Trophoblast cell (in vitro differentiated cells and primary cell): ENCODE measurements at regions not wholly inside any gene's neighbourhood (a gene's known extent, or its start where the extent isn't known, plus 50 kb on each side); places are given as distances from the start of the nearest gene placed in this dataset.
"Not testable (repeated sequence)": the region's sequence is repeated elsewhere in the genome, so short reads cannot be mapped to it uniquely, and the experiment has no call there.

Source experiments
- DNase-seq, 2 donors: peaks; one replicate each; pipeline ENCODE4 v3.0.0-alpha.2; 2016
- H2AFZ ChIP-seq: 2 replicates; pipeline ENCODE4 v1.6.1; 2013; ENCODE audit warnings: low read length, moderate library complexity, mild to moderate bottlenecking; ENCODE audit not compliant: insufficient read depth, poor library complexity
- H2AK5ac ChIP-seq: 2 replicates; pipeline ENCODE4 v1.6.1; 2013; ENCODE audit warnings: mild to moderate bottlenecking, low read length
- H2BK120ac ChIP-seq: 2 replicates; pipeline ENCODE4 v1.6.1; 2013; ENCODE audit warnings: low read length, mild to moderate bottlenecking, moderate library complexity; ENCODE audit not compliant: insufficient read depth, poor library complexity
- H2BK12ac ChIP-seq: 2 replicates; pipeline ENCODE4 v1.6.1; 2013; ENCODE audit warnings: mild to moderate bottlenecking, low read length, moderate library complexity
- H2BK5ac ChIP-seq: 2 replicates; pipeline ENCODE4 v1.6.1; 2013; ENCODE audit warnings: low read length, low read depth, moderate library complexity, mild to moderate bottlenecking; ENCODE audit not compliant: poor library complexity
- H3K14ac ChIP-seq: 2 replicates; pipeline ENCODE4 v1.6.1; 2013; ENCODE audit warnings: mild to moderate bottlenecking, low read length
- H3K18ac ChIP-seq: 2 replicates; pipeline ENCODE4 v1.6.1; 2013; ENCODE audit warnings: mild to moderate bottlenecking, low read length
- H3K23ac ChIP-seq: 2 replicates; pipeline ENCODE4 v1.6.1; 2013; ENCODE audit warnings: low read length
- H3K27ac ChIP-seq: 2 replicates; pipeline ENCODE4 v1.5.1; 2013; ENCODE audit warnings: low read depth, mild to moderate bottlenecking, inconsistent platforms, low read length, moderate library complexity
- H3K27me3 ChIP-seq: 2 replicates; pipeline ENCODE4 v1.6.1; 2013; ENCODE audit warnings: inconsistent platforms, mild to moderate bottlenecking, low read length, moderate library complexity; ENCODE audit not compliant: insufficient read depth
- H3K36me3 ChIP-seq, 2 experiments: 1 replicate in 1 of 2; 2 replicates in 1 of 2; pipeline ENCODE4 v1.6.1; 2013; ENCODE audit warnings: low read length in 2 of 2, mild to moderate bottlenecking in 2 of 2, moderate library complexity in 1 of 2; ENCODE audit not compliant: insufficient read depth in 2 of 2, control insufficient read depth in 1 of 2
- H3K4ac ChIP-seq: 2 replicates; pipeline ENCODE4 v1.6.1; 2013; ENCODE audit warnings: low read depth, mild to moderate bottlenecking, low read length, moderate library complexity
- H3K4me1 ChIP-seq, 2 experiments: 1 replicate in 1 of 2; 2 replicates in 1 of 2; pipeline ENCODE4 v1.6.1; 2013; ENCODE audit warnings: low read length in 2 of 2, mild to moderate bottlenecking in 2 of 2, moderate library complexity in 1 of 2; ENCODE audit not compliant: insufficient read depth in 2 of 2, control insufficient read depth in 1 of 2
- H3K4me2 ChIP-seq: 2 replicates; pipeline ENCODE4 v1.6.1; 2013; ENCODE audit warnings: inconsistent platforms, mild to moderate bottlenecking, low read length, moderate library complexity
- H3K4me3 ChIP-seq: 2 replicates; pipeline ENCODE4 v1.5.1; 2013; ENCODE audit warnings: mild to moderate bottlenecking, low read depth, low read length, inconsistent platforms
- H3K79me1 ChIP-seq: one replicate; pipeline ENCODE4 v1.6.1; 2013; ENCODE audit warnings: low read length
- H3K79me2 ChIP-seq: 2 replicates; pipeline ENCODE4 v1.6.1; 2013; ENCODE audit warnings: low read length, mild to moderate bottlenecking; ENCODE audit not compliant: control insufficient read depth, insufficient read depth, poor library complexity
- H3K9ac ChIP-seq: 2 replicates; pipeline ENCODE4 v1.6.1; 2013; ENCODE audit warnings: mild to moderate bottlenecking, low read length
- H3K9me3 ChIP-seq: 2 replicates; pipeline ENCODE4 v1.6.1; 2013; ENCODE audit warnings: low read depth, mild to moderate bottlenecking, control low read depth, inconsistent platforms, low read length; ENCODE audit not compliant: insufficient read depth
- H4K12ac ChIP-seq: 2 replicates; pipeline ENCODE4 v1.6.1; 2013; ENCODE audit warnings: low read depth, mild to moderate bottlenecking, low read length, moderate library complexity
- H4K8ac ChIP-seq: 2 replicates; pipeline ENCODE4 v1.6.1; 2013; ENCODE audit warnings: low read depth, mild to moderate bottlenecking, low read length, moderate library complexity
- H4K91ac ChIP-seq: one replicate; pipeline ENCODE4 v1.6.1; 2013; ENCODE audit warnings: low read depth, mild to moderate bottlenecking, low read length, moderate library complexity
- WGBS: extraction: QIAGEN DNeasy Blood & Tissue Kit; methylation state at CpG from one replicate; pipeline ENCODE4 v1.1.7; 2013; ENCODE audit warnings: missing lambda C conversion rate; ENCODE audit not compliant: insufficient read length, insufficient coverage; ENCODE audit errors: extremely low coverage; 5-methylcytosine and 5-hydroxymethylcytosine counted together

DNA sequence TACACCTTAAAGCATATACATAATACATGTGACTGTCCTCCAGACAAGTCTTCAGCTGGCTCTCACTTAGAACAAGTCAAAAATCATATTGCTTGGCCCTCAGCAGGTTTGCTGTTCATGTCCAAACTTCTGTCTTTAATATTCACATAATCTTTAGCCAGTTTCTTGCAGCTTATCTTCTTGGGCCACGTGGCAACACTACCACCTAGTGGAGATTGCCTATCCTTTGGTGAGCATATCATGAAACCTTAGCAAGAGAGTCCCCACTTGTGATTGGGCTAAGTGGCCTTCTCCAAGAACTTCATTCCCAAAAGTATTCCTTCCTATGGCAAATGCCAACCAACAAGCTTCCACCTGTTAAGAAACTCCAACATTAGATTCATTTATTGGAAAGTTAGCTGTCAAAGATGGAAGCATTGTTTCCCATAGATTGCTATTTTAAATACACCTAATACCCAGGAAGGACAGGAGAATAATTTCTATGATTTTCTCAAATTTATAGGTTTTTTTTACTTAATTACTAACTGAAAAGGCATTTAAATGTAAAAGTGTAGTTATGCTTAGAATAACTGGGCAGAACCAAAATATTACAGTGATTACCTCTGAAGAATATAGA, 231.9 kb upstream of the INTU start:
- H3K36me3 ChIP-seq = no peaks in the 10 kb centered on the region
- no peak overlapping the region for H3K4ac ChIP-seq
- no peaks in the 10 kb centered on the region for H3K79me1 ChIP-seq
- no peak overlapping the region for H3K9ac ChIP-seq
- no peak overlapping the region for H2AK5ac ChIP-seq
- no peak overlapping the region for H2BK5ac ChIP-seq
- no peak overlapping the region for H3K27ac ChIP-seq
- no peaks in the 10 kb centered on the region for H3K27me3 ChIP-seq
- H2BK12ac ChIP-seq = no peak overlapping the region
- H3K79me2 ChIP-seq = no peaks in the 10 kb centered on the region
- H4K8ac ChIP-seq = no peak overlapping the region
- no peaks in the 10 kb centered on the region for H3K9me3 ChIP-seq
- no peak overlapping the region for H3K4me2 ChIP-seq
- H3K18ac ChIP-seq = no peak overlapping the region
- no peak overlapping the region for H4K91ac ChIP-seq
- no peak overlapping the region for H2AFZ ChIP-seq
- no peaks in the 10 kb centered on the region for H3K4me1 ChIP-seq
- no CpG with 5 or more reads among the region's 1 CpG for WGBS
- H2BK120ac ChIP-seq = no peak overlapping the region
- H3K23ac ChIP-seq = no peak overlapping the region
- H3K14ac ChIP-seq = no peak overlapping the region
- H3K4me3 ChIP-seq = no peak overlapping the region
- DNase-seq = peak; percentile 41 to 68
- no peak overlapping the region for H4K12ac ChIP-seq

DNA sequence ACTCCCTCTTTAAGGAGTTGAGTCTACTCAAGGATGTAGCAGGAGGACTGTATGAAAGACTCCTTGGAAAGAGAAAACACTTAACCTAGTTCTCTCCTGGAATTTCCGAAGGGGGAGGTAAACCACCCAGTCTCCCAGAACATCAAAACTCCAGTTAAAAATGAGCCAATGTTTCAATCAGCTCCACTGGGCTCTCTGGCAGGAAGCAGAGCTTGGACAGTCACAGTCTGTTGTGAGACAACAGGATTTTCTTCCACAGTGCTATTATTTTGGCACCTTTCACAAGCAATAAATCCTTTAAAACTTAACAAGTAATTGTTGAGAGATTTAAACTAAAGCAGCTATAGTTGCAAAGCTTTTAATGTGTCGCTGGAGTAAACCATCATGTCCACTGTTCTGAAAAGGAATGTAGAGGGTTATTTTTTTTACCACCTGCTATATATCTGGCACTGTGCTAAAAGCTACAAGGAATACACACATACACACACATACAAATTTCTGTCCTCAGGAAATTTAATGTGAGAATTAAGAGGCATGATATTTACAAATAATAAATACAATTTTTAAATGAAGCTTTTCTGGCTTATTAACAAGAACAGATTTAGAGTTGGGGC, 229.2 kb upstream of the INTU start:
- Histone ChIP-seq H3K14ac (no peak overlapping the region), H2AFZ (no peak overlapping the region), H4K12ac (no peak overlapping the region), H3K18ac (no peak overlapping the region), H3K27ac (no peak overlapping the region), H2AK5ac (no peak overlapping the region), H3K36me3 (no peaks in the 10 kb centered on the region), H3K4me2 (no peak overlapping the region), H3K23ac (no peak overlapping the region), H2BK5ac (no peak overlapping the region), H3K79me1 (no peaks in the 10 kb centered on the region), H3K27me3 (no peaks in the 10 kb centered on the region), H2BK120ac (no peak overlapping the region), H4K8ac (no peak overlapping the region), H3K9ac (no peak overlapping the region), H3K4me1 (no peaks in the 10 kb centered on the region), H3K4ac (no peak overlapping the region), H4K91ac (no peak overlapping the region), H3K9me3 (peaks cover 2% of the 10 kb centered on the region), H2BK12ac (no peak overlapping the region), H3K4me3 (no peak overlapping the region), H3K79me2 (no peaks in the 10 kb centered on the region)
- DNase-seq = no peak
- WGBS = no CpG with 5 or more reads among the region's 2 CpGs

DNA sequence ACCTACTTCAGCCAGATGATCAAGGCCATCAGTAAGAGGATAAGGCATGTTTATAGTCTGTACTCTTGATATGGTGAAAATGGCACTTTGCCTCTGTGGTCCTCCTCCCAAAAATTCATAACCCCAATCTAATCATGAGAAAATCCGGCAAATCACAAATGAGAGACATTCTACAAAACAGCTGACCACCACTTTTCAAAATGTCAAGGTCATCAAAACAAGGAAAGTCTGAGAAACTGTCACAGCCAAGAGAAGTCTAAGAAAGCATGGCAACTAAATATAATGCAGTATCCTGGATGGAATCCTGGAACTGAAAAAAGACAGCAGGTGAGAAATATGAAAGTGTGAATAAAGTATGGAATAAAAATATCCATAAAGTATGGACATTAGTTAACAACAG, 226.6 kb upstream of the INTU start:
- Histone ChIP-seq H3K14ac (no peak overlapping the region), H3K4me2 (no peak overlapping the region), H4K8ac (no peak overlapping the region), H3K4me1 (no peaks in the 10 kb centered on the region), H2BK12ac (no peak overlapping the region), H3K4me3 (no peak overlapping the region), H3K79me2 (no peaks in the 10 kb centered on the region), H3K36me3 (no peaks in the 10 kb centered on the region), H4K91ac (no peak overlapping the region), H2AFZ (no peak overlapping the region), H3K9me3 (peaks cover 2% of the 10 kb centered on the region), H3K79me1 (no peaks in the 10 kb centered on the region), H2BK120ac (no peak overlapping the region), H2BK5ac (no peak overlapping the region), H2AK5ac (no peak overlapping the region), H3K23ac (no peak overlapping the region), H3K27me3 (no peaks in the 10 kb centered on the region), H3K9ac (no peak overlapping the region), H3K18ac (no peak overlapping the region), H4K12ac (no peak overlapping the region), H3K4ac (no peak overlapping the region), H3K27ac (no peak overlapping the region)
- DNase-seq = no peak
- WGBS = no CpG with 5 or more reads among the region's 1 CpG

DNA sequence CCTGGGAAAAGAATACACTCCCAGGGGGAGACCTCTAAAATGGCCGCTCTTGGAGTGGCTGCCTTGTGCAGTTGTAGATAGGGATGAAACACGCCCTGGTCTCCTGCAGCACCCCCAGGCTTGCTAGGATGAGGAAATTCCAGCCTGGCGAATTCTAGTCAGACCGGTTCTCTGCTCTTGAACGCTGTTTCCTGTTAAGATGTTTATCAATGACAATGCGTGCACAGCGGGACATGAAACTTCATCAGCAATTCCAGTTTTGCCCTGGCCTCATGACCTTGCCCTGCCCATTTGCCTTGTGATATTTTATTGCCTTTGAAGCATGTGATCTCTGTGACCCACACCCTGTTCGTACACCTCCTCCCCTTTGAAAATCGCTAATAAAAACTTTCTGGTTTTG, 225.2 kb upstream of the INTU start:
- peak; percentile 1 to 2 for DNase-seq
- not testable (repeated sequence) for H2BK5ac ChIP-seq, H3K27me3 ChIP-seq, H3K4ac ChIP-seq, H2AK5ac ChIP-seq, H4K8ac ChIP-seq, H3K36me3 ChIP-seq, H2BK120ac ChIP-seq, H3K4me3 ChIP-seq, H3K79me2 ChIP-seq, H3K4me1 ChIP-seq, H3K23ac ChIP-seq, H3K4me2 ChIP-seq, H3K9me3 ChIP-seq, H3K27ac ChIP-seq, H2BK12ac ChIP-seq, H4K91ac ChIP-seq, H4K12ac ChIP-seq, H3K79me1 ChIP-seq, H3K9ac ChIP-seq, H3K18ac ChIP-seq, H2AFZ ChIP-seq, H3K14ac ChIP-seq
- no CpG with 5 or more reads among the region's 9 CpGs for WGBS
